ENCODE measurements at regions not wholly inside any gene's neighbourhood (a gene's known extent, or its start where the extent isn't known, plus 50 kb on each side); places are given as distances from the start of the nearest gene placed in this dataset.

GRCh38 chr12:63302941-63303536 lies 152.0 kb upstream of the AVPR1A start:
- Histone ChIP-seq H3K9me1 (ENCODE audit: insufficient read depth, low read length) (no peaks in the 10 kb centered on the region), H4K8ac (ENCODE audit: low read depth in 2 of 2, low read length in 2 of 2) (no peak overlapping the region), H4K5ac (ENCODE audit: low read depth, low read length) (no peak overlapping the region), H3K9ac (ENCODE audit: low read depth, low read length) (no peak overlapping the region), H2AK5ac (ENCODE audit: low read depth, low read length) (no peak overlapping the region), H2AFZ (replicated peaks; ENCODE audit: low read length, poor library complexity) (no peak overlapping the region), H3K4me3 (ENCODE audit: insufficient read depth, low read depth, low read length) (no peak overlapping the region), H3K27me3 (ENCODE audit: control insufficient read depth, insufficient read depth, low read length) (no peaks in the 10 kb centered on the region), H2BK120ac (ENCODE audit: low read depth, low read length) (no peak overlapping the region), H2BK15ac (ENCODE audit: low read depth, low read length) (no peak overlapping the region), H3K4me1 (ENCODE audit: control insufficient read depth, insufficient read depth, low read length) (no peaks in the 10 kb centered on the region), H2BK20ac (ENCODE audit: low read depth, low read length) (no peak overlapping the region), H3K23ac (ENCODE audit: low read depth, low read length) (no peak overlapping the region), H3K27ac (ENCODE audit: insufficient read depth, low read length) (no peak overlapping the region), H3K79me1 (ENCODE audit: low read depth in 1 of 2, low read length in 2 of 2) (no peaks in the 10 kb centered on the region), H4K20me1 (ENCODE audit: insufficient read depth, low read length) (no peaks in the 10 kb centered on the region), H3K18ac (ENCODE audit: low read depth, low read length) (no peak overlapping the region), H3K14ac (replicated peaks; ENCODE audit: low read depth, low read length) (no peak overlapping the region), H3K36me3 (ENCODE audit: control insufficient read depth, insufficient read depth, low read length) (no peaks in the 10 kb centered on the region), H2BK5ac (ENCODE audit: low read depth, low read length, poor library complexity, severe bottlenecking) (no peak overlapping the region), H2AK9ac (replicated peaks; ENCODE audit: low read depth, low read length, poor library complexity) (no peak overlapping the region), H3K9me3 (ENCODE audit: control insufficient read depth, insufficient read depth, low read length) (no peaks in the 10 kb centered on the region), H4K91ac (ENCODE audit: insufficient read depth, low read depth, low read length) (no peak overlapping the region), H3K56ac (ENCODE audit: extremely low read depth, insufficient read depth, low read length) (no peak overlapping the region), H3K4me2 (ENCODE audit: low read depth, low read length) (no peak overlapping the region), H3K4ac (ENCODE audit: low read depth, low read length) (no peak overlapping the region)
- no peak for TF ChIP-seq ELK1 (IDR thresholded peaks at IDR 0.05; ENCODE audit: borderline replicate concordance, low read depth, low read length)
- no peak for TF ChIP-seq CEBPB (IDR thresholded peaks at IDR 0.05; ENCODE audit: low read depth, low read length)
- no peak for TF ChIP-seq MAZ (IDR thresholded peaks at IDR 0.05; ENCODE audit: borderline replicate concordance, low read depth, low read length)
- TF ChIP-seq SMC3 (IDR thresholded peaks at IDR 0.05; ENCODE audit: low read depth, low read length) = no peak
- no peak for TF ChIP-seq RAD21 (IDR thresholded peaks at IDR 0.05; ENCODE audit: low read length)
- TF ChIP-seq CTCF (conservative IDR thresholded peaks at IDR 0.05; ENCODE audit: low read depth, low read length) = no peak
- no peak for TF ChIP-seq POLR2A (IDR thresholded peaks at IDR 0.05; ENCODE audit: low read depth, low read length)
- no peak for TF ChIP-seq FOS (IDR thresholded peaks at IDR 0.05; ENCODE audit: low read depth, low read length)
- TF ChIP-seq RFX5 (IDR thresholded peaks at IDR 0.05; ENCODE audit: low read depth, low read length) = no peak
- no peak for TF ChIP-seq RCOR1 (IDR thresholded peaks at IDR 0.05; ENCODE audit: insufficient replicate concordance, low read length)
- no peak for TF ChIP-seq MXI1 (IDR thresholded peaks at IDR 0.05; ENCODE audit: borderline replicate concordance, low read depth, low read length)
- TF ChIP-seq USF2 (IDR thresholded peaks at IDR 0.05; ENCODE audit: low read depth, low read length) = no peak
- TF ChIP-seq NFE2L2 (IDR thresholded peaks at IDR 0.05; ENCODE audit: low read depth, low read length) = no peak
- dilution Hi-C loops (cut with HindIII; ENCODE audit: low sequenced_read_pairs, unreplicated experiment) (no loop called here), in situ Hi-C loops (cut with MboI; ENCODE audit: low sequenced_read_pairs) (no loop called here), intact Hi-C loops (cut with micrococcal nuclease) (no loop called here)
- BruUV-seq (replicated peaks) = no TSS peak
- ATAC-seq (ENCODE audit: low read depth) = no peak
- CTCF ChIA-PET = no interaction called here
- DNase-seq = no peak
- no CpG with 5 or more reads among the region's 2 CpGs for WGBS, 2 experiments (ENCODE audit: extremely low coverage in 2 of 2, insufficient read length in 1 of 2)
- POLR2A ChIA-PET (ENCODE audit: unreplicated experiment) = no interaction called here
